Fibroblast of skin of back (primary cell): ENCODE measurements at regions not wholly inside any gene's neighbourhood (a gene's known extent, or its start where the extent isn't known, plus 50 kb on each side); places are given as distances from the start of the nearest gene placed in this dataset.
A peak's percentile ranks its signal among the peaks of the same experiment; 100 is the strongest.

Experiments used
- DNase-seq: peaks from one replicate; pipeline ENCODE4 v3.0.0-alpha.2; 2013

DNA sequence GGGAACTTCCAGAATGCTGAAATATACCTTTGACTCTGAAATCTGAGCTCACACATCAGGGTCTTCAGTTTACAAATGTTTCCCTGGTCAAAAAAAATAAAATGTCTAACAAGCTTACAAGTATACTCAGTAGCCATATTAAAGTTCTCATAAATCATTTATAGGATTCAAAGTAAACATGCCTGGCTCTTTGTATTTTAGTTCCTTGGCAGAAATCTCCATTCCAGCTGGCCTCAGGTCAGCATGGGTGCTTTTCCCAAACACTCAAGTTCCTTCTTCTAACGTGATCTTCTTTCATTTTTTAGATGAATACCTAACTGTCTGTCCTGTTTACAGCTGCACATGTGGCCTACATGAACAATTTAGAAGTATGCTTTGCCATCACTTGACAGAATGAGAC lies 263.2 kb downstream of the GAS1 start:
- DNase-seq: no peak

DNA sequence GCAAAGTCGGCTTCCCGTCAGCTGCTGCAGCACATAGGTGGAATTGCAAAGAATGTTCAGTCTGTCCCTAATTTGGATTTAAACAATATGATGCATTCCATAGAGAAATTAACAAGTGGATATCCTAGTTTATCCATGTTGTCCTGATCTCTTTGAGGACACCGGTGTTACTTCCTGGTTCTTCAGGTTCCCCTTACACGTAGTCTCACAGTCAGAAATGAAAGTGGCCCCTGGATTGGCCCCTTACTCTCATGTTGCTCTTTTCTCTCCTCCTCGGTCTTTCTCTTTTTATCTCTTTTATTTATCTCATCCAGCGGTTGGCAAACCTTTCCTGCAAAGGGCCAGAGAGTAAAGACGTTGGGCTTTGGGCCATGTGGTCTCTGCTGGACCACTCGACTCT lies 265.1 kb downstream of the GAS1 start:
- no peak for DNase-seq

DNA sequence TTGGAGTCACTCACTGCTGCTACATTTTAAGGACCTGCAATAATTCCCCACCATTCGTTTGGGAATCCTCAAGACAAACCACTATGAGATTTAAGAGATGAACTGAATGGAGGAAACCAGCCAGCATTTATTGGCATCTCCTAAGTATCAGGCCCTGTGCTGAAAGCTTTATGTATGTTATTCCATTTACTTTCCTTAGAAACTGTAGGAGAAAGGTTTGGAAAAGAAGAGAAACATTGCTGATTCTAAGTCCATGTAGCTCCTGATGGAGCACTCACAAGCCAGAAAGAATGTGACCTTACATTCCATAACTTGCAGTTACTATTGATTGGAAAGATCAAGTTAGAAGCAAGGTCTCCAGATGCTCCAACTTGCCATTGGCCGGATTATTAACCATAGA lies 267.4 kb downstream of the GAS1 start:
- no peak for DNase-seq

DNA sequence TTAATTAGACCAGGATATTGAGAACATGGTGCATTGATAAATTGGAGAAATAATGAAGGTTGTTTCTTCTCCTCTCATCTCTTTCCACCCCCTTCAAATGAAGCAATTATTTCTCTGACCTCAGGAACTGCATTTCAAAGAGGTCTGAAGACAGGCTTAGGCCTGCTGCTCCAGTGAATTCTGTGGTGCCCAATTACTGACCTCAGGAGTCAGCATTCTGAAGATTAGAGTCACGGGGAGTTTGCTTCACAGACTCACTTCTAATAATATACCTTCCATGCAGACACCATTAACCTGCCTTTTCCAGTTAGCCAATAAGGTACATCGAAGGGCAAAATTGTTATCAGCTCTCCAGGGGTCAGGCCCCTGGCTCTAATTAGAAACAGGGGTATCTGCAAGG lies 270.9 kb downstream of the GAS1 start:
- no peak for DNase-seq

DNA sequence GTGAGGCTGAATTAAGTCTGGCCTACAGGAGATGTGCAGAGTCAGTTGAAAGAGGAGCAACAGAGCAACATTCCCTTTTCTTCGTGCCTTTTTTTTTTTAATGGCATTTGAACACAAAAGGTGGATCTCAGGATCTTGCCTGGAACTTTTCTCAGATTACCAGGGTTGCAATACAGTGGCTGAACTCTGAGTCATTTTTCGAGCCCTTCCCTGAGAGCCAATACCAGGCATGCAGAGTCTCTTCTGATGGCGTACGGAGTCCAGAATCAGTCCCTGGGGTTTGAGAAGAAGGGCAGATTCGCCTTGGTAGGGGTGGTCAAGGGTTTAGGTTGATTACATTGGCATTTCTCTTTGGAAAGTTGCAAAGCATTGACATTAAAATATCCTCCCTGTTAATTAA lies 271.5 kb downstream of the GAS1 start:
- DNase-seq: no peak

DNA sequence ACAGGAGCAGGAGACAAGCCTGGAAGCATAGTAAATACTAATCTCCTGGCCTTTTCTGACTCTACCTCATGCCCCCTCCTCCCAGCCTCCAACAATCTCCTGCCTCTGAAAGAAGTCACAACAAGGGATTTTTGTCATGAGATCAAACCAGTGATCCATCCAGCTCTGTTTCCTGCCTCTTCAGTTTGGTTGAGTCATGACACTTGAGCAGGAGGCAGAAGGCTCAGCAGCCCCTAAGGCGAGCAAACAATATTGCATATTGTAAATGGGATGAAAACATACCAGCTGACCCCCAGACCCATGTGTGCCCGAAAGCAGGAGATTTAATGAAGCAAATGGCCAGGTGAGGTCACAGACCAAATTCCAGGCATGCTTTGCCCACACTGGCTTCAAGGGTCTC lies 272.8 kb downstream of the GAS1 start:
- DNase-seq: no peak

DNA sequence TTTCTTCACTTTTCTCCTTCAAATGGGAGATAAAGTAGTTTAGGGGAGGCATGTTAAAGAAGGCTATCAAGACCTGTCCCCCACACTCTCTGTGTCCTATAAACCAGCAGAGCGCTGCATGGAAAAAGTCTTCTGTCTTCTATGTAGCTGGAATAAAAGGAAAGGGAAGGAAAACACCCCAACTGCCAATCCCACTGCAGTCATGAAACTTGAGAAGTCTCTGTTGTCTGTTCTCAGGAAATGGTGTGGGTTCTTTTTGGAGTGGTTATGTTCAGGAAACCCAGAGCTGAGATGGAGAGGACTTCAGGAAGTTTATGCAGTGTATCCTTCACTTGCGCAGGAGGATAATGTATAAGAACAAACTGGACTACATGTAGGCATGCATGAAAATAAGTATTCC lies 274.3 kb downstream of the GAS1 start:
- DNase-seq: no peak

DNA sequence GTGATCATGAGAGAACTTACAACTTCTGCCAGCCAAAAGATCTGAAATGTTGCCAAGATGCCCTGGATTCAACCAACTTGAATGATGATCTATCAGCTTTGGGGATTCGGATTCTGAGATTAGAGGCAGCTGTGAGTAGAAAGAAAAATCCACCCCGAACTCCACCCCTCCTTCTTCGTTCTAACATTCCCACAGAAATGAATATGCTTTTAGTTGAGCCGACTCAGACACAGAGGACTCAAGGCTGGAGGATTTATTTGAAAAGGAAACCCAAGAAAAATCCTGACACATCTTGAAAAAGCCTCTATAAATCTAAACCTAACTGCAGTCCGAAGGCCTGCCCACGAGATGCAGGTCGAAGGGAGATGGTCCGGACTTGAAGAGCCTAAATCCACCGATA lies 275.0 kb downstream of the GAS1 start:
- DNase-seq: no peak

DNA sequence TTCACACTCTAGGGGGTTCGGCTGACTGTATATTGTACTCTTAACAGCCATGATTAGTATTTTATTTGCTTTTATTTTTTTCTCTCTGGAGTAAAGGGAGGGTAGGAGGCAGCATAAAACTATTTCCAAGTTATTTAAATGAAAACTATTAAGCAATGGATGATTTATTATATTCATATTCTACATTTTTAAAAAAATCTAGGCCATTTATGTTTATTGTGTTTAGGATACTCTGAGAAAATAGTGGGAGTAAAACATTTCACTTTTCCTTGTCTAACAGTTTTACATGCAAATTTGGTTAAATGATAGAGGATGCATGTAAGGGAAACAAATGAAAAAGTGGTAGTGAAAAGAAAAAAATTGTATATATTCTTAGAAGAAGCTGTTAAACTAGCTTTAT lies 276.3 kb downstream of the GAS1 start:
- DNase-seq: no peak

DNA sequence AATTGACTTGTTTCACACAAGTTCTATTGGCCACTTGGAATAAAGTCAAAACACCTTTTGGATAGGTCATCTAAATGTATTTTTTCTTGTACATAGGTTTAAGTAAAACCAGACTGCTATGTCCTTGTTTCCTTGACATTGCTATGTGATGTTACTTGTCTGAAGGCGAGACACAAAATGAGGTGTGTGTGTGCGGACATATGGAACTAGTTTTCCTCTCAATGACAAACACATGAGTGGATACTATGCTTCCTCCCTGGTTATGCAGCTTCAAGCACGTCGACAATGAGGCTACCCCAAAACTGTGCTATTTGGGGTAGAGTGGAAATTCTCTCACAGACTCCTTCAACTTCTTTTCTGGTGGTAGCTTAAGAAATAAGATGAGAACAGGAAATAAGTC lies 276.8 kb downstream of the GAS1 start:
- DNase-seq: no peak

DNA sequence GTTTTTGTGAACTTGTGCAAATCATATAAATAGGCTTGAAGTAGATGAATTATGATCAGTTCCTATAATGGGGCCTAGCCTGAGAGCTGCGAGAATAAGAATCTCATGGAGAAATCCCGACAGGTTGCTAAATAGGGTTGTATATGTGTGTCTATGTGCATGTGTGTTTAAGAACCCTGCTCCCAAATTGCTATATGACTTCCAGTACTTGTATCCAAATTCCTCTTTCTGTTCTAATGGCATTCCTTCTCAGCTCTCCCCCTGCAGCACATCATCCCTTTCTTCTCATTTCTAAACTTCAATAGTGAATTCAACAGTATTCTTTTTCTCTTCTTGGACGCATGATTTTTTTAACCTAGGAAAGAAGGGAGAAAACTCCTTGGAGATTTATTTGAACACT lies 277.2 kb downstream of the GAS1 start:
- DNase-seq: no peak

DNA sequence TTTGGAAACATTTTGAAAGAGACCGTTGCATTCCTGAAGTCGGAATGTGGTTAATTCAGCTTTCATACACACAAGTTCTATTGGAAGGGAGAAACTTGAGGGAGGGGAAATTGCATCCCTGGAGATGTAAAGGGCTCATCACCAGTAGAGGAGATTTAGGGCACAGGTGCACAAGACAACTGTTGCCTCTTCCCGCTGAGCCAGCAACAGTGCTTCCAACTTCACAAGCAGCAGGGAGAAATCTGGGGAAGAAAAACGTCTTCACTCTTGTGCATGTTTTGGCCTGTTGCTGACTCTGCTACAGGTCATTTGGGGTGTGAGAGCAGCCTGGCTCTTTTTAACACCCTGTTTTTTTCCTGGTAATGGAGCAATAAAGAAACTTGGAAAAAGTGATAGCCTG lies 277.9 kb downstream of the GAS1 start:
- no peak for DNase-seq

DNA sequence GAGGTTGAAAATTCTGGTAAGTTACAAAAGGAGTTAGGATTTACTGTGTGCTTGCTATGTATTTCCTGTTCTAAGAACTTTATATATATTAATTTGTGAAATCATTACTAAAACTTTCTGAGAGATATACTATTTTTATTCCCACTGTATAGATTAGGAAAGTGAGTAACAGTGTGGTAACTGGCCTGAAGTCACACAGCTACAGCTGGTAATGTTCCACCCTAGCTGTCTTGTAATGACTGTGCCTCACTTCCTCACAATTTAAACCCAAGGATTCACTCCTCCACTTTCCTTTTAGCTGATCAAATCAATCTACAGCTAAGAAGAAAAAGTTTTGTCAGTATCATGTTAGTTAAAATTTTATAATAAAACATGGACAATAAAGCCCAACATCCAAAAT lies 278.8 kb downstream of the GAS1 start:
- DNase-seq: peak; percentile 36

DNA sequence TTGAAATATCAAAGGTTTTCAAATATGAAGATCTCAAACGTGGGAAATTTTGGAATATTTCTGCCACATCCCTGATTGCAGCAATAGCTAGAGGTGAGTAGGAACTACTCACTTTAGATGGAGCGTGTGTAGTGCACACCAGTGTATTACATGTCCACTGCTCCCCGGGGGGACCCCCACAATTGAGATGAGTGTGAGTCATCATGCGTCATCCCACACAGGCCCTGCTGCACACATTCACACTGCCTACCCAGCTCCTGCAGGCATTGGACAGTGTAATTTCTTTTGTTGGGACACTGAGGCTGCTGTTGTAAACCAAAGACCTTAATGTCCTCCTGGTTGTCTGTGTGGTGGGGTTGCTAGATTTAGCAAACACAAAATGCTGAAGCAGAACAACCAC lies 280.0 kb downstream of the GAS1 start:
- peak; percentile 70 for DNase-seq

DNA sequence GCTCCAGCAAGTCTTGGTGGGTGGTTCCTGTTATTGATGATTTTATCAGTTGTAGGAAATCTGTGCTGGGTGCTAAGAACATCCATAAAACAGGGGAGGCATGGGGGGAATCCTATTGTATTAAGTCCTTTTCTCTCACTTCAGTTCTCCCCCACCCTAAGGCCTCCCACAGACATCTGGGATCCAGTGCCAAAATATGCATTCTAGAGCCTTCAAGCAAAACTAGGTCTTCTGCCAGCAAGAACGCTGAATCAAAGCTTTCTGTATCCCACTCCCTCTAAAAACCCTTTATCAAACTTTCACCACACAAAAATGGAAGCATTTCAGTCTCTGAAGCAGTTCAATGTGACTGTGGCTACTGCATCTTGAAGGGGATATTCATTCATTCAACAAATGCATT lies 281.9 kb downstream of the GAS1 start:
- no peak for DNase-seq

DNA sequence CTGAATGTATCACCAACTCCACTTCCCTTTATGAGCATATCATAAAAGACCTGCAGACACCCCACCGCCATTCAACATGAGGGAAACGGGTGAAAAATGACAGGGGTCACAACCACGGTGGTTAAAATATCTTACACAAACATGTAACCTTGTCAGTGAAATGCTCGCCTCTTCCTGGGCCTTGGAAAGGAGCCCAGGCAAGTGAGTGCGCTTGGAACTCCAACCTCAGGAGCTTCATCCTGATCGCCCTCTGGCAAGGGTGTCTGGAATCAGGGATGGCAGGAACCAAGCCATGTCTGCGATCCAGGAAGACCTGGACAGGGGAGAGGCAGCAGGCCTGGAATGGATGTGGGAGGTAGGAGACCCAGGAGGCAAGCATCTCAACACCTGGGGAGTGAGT lies 282.7 kb downstream of the GAS1 start:
- DNase-seq: no peak

DNA sequence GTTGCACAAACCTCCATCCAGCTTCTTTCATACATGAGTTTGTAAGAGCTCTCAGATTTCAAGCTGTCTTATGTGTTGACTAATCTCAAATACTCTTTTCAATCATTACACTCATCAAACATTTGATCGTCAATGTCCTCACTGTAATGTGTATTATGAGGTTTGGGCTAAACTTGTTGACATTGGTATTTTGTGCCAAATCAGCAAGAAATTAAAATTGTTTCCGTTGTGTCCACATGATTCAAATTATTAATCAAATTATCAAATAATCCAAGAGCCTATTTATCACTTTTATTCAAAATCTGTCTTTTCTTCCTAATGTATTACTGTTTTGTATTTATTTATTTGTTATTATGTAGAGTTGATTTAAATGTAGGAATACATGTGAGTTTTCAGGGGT lies 283.4 kb downstream of the GAS1 start:
- no peak for DNase-seq

DNA sequence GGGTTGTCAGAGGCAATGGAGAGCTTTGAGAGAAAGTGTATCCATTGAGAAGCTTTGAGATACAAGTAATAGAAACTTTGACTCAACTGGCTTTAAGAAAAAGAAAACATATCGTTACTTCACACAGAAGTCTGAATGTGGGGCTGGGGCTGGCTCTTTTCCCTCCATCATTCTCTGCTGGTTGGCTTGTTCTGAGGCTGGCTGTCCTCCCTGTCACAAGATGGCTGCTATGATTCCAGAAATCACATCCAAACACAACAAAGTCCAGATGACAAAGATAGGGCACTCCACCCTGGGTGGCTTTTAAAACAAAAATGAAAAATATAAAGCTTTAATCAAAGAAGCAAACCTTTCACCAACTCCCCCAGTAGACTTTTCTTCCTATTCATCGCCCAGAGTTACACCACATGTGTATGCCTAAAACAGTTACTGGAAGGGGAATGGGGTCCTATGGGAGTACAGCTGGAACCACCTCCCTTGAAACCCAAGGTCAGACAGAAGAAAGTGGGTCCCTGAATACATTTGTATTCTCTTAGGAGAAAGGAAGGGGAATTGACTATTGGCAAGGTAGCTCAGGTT lies 284.3 kb downstream of the GAS1 start:
- DNase-seq: no peak

DNA sequence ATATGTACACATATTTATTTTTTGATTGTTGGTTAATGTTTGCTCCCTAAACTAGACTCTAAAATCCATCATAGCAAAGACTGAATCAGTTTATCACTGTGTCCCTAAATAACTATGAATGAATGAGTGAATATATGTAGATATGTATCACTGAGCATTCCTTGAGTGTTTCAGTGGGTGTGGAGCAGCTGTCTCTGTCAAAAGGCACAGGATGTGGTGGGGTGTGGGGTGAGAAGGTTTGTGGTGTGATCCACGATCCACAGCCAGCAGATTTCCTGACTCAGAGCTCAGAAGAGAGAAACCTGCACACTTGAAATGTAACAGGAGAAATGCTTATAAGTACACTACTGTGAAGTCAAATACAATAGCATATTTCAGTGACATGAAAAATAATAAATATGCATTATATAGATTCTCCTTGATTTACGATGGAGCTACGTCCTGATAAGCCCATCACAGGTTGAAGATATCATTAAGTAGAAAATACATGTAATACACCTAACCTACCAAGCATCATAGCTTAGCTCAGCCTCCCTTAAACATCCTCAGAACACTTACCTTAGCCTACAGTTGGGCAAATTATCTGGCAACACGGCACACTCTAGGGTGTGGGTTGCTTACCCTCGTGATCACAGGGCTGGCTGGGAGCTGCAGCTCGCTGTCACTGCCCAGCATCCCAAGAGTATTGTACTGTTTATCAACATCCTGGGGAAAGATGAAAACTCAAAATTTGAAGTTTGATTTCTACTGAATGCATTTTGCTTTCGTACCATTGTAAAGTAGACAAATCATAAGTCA lies 287.0 kb downstream of the GAS1 start:
- DNase-seq: peak; percentile 90

DNA sequence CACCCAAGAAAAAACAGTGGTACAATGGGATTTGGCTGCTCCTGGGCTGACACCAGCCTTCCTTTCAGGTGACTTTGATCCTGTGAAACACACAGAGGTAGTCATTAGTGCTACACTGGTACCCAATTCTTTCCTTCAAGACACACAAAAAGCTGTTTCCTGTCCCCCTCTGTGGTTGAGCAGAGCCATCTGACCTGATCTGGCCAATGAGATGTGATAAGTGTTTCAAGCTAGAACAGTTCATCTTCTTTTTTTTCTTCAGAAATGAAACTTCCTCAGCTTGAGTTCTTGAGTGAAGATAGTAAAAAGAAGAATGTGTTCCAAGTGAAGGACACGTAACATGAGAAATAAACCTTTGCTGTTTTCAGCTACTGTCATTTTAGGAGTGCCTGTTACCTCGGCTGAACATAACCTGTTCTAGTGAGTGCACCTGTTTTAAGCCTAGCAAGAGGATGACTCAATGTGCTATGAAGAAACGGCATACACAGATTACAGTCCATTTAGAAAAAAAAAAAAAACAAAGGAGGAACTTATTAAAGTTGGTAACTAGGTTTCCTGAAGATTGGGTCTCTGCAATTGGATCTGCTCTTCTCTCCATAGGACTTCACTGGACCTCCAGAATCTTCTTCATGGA lies 287.8 kb downstream of the GAS1 start:
- DNase-seq: no peak

DNA sequence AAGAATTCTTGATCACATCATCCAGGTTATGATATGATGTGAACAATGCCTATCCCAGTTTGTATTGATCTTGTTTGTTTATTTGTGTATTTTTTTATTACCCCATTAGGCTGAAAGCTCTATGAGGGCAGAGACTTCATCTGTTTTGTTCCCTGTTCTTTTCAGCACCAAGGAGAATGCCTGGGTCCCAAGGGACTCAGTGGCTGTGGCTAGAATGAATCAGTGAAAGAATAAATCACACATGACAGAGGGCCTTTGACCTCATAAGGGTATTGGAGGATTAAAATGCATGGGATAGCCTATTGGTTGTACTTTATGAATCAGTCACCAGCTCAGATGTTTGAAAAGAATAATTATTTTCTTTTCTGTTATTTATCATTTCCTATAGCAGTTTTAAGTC lies 292.2 kb downstream of the GAS1 start:
- DNase-seq: peak; percentile 72

DNA sequence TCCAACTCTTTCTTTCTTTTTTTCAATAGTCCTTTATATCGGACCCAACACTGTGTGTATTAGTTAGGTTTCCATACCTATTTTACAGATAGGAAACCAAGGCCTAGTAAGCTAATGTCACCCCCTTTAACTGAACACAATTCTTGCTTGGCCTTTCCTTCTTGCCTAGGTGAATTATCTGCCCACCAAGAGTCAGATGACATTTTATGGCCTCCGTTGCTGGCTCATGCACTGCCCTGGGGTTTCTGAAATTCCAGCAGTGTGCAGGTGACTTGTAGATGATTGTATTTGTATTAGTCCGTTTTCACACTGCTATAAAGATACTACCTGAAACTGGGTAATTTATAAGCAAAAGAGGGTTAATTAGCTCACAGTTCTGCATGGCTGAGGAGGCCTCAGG lies 293.8 kb downstream of the GAS1 start:
- DNase-seq: no peak

DNA sequence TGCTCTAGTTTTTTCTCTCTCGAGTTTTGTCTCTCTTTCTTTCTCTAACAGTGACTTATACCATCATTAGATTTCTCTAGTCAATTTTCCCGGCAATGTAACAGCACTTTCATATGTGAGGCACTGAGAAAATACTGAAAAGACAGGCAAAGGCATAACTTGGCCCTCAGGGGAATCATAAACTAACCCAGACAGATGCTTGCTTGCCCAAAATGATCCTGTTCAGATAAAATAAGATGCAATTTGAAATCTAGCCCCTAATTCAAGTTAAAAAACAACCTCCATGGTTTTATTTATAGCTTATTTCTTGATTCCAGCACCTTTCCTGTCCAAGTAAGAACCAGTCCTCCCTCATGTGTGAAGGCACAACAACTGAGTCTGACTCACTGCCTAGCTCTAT lies 294.6 kb downstream of the GAS1 start:
- DNase-seq: no peak

DNA sequence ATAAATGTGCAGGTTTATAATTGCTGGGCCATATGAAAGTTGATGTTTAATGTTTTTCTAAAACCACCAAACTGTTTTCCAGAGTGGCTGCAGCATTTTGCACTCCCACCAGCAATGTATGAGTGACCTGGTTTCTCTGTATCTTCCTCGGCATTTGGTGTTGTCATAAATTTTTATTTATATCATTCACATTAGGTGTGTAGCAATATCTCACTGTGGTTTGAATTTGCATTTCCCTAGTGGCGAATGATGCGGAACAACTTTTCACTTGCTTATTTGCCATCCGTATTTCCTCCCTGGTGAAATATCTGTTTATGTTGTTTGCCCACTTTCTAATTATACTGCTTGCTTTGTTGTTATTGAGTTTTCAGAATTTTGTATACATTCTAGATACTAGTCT lies 295.7 kb upstream of the TUT7 start:
- DNase-seq: no peak

DNA sequence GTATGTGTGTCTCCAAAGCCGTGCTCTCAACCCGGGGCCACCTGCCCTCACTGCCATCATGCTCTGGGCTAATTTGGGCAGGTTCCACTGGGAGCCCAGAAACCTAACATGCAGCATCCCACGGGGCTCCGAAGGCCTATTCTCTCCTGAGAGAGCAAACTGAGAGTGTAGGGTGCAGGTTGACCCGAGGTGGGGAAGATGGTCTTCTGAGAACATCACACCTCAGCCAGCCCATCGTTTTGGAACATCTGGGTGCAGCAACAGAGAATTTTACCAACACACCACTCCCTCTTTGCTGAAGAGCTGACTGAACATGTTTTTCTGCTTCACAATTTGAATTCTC lies 294.6 kb upstream of the TUT7 start:
- no peak for DNase-seq
